ENCODE measurements at regions not wholly inside any gene's neighbourhood (a gene's known extent, or its start where the extent isn't known, plus 50 kb on each side); places are given as distances from the start of the nearest gene placed in this dataset.

DNA sequence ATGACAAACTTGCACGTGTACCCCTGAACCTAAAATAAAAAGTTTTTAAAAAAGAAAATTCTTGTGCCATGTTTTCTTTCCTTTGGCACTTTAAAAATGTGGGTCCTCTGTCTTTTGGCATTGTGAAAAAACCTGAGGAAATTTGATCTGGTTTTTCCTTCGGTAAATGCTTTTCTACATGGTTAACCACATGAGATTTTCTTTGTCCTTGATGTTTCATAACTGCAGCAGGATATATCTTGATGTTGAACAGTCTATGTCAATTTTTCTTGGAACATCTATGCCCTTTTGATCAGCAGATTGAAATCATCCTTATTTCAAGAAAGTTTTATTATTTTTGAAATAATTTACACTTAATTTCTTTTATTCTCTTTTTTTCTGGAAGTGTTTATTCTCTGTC lies 109.1 kb downstream of the TMEM17 start:
- no peak overlapping the region for H3K4me2 ChIP-seq (ENCODE audit: low read length)
- H3K9me3 ChIP-seq (ENCODE audit: low read length): no peaks in the 10 kb centered on the region
- no peak overlapping the region for H3K9ac ChIP-seq (ENCODE audit: low read length)
- no peaks in the 10 kb centered on the region for H3K79me2 ChIP-seq (replicated peaks; ENCODE audit: insufficient read depth, low read length)
- H3K27me3 ChIP-seq (ENCODE audit: insufficient read depth, low read depth, low read length): no peaks in the 10 kb centered on the region
- no peak overlapping the region for H3K4me3 ChIP-seq (ENCODE audit: low read length)
- H3K27ac ChIP-seq (ENCODE audit: low read length): no peak overlapping the region
- H3F3A ChIP-seq (ENCODE audit: insufficient read depth, low read length, poor library complexity, severe bottlenecking): no peaks in the 10 kb centered on the region
- no peaks in the 10 kb centered on the region for H3K36me3 ChIP-seq (ENCODE audit: insufficient read depth, low read length)
- no peaks in the 10 kb centered on the region for H4K20me1 ChIP-seq (ENCODE audit: insufficient read depth)
- no peak overlapping the region for H2AFZ ChIP-seq (ENCODE audit: low read depth, low read length)
- no peaks in the 10 kb centered on the region for H3K9me2 ChIP-seq (ENCODE audit: insufficient read depth, low read length)
- no peak for TF ChIP-seq EZH2 (IDR thresholded peaks at IDR 0.05; ENCODE audit: borderline replicate concordance, insufficient read depth, low read length, poor library complexity, severe bottlenecking)

DNA sequence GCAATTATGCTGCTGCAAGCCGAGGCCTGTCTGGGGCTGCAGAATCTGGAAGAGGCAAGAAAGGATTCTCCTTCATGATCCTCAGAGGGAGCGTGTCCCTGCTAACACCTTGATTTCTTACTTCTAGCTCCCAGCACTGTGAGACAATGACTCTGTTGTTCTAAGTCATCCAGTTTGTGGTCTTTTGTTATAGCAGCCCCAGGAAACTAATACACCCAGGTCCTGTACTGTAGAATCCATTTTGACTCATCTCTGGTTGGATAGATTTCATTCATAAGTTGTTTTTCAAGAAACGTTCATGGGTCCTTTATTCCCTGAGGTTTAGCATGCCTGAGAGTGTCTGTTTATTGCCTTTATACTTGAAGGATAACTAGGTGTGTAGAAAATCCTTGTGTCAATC lies 112.7 kb downstream of the TMEM17 start:
- Histone ChIP-seq H3K4me3 (ENCODE audit: low read length) (no peak overlapping the region), H3K27me3 (ENCODE audit: insufficient read depth, low read depth, low read length) (no peaks in the 10 kb centered on the region), H3F3A (ENCODE audit: insufficient read depth, low read length, poor library complexity, severe bottlenecking) (no peaks in the 10 kb centered on the region), H2AFZ (ENCODE audit: low read depth, low read length) (no peak overlapping the region), H4K20me1 (ENCODE audit: insufficient read depth) (no peaks in the 10 kb centered on the region), H3K36me3 (ENCODE audit: insufficient read depth, low read length) (no peaks in the 10 kb centered on the region), H3K9me3 (ENCODE audit: low read length) (no peaks in the 10 kb centered on the region), H3K79me2 (replicated peaks; ENCODE audit: insufficient read depth, low read length) (no peaks in the 10 kb centered on the region), H3K9me2 (ENCODE audit: insufficient read depth, low read length) (no peaks in the 10 kb centered on the region), H3K4me2 (ENCODE audit: low read length) (no peak overlapping the region), H3K9ac (ENCODE audit: low read length) (no peak overlapping the region), H3K27ac (ENCODE audit: low read length) (no peak overlapping the region)
- TF ChIP-seq MXI1 (conservative IDR thresholded peaks at IDR 0.05; ENCODE audit: poor library complexity, severe bottlenecking): no peak
- TF ChIP-seq REST (IDR thresholded peaks at IDR 0.05; ENCODE audit: borderline replicate concordance): no peak
- no peak for TF ChIP-seq SMC3 (conservative IDR thresholded peaks at IDR 0.05; ENCODE audit: poor library complexity)
- no peak for TF ChIP-seq POLR2AphosphoS5 (IDR thresholded peaks at IDR 0.05)
- no peak for TF ChIP-seq CTCF (IDR thresholded peaks at IDR 0.05; ENCODE audit: poor library complexity, severe bottlenecking)
- no peak for TF ChIP-seq TAF1 (IDR thresholded peaks at IDR 0.05; ENCODE audit: low read depth)

DNA sequence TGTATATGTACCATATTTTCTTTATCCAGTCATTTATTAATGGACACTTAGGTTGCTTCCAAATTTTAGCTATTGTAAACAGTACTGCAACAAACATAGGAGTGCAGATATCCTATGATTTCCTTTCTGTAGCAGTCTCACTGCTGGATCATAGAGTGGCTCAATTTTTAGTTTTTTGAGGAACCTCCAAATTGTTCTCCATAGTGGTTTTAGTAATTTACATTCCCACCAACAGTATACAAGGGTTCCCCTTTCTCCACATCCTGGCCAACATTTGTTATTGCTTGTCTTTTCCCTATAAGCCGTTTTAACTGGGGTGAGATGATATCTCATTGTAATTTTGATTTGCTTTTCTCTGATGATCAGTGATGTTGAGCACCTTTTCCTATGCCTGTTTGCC lies 114.3 kb downstream of the TMEM17 start:
- no peaks in the 10 kb centered on the region for H4K20me1 ChIP-seq (ENCODE audit: insufficient read depth)
- H3F3A ChIP-seq (ENCODE audit: insufficient read depth, low read length, poor library complexity, severe bottlenecking): no peaks in the 10 kb centered on the region
- H3K9me2 ChIP-seq (ENCODE audit: insufficient read depth, low read length): no peaks in the 10 kb centered on the region
- H3K27me3 ChIP-seq (ENCODE audit: insufficient read depth, low read depth, low read length): no peaks in the 10 kb centered on the region
- H3K9ac ChIP-seq (ENCODE audit: low read length): no peak overlapping the region
- H2AFZ ChIP-seq (ENCODE audit: low read depth, low read length): no peak overlapping the region
- H3K36me3 ChIP-seq (ENCODE audit: insufficient read depth, low read length): no peaks in the 10 kb centered on the region
- H3K27ac ChIP-seq (ENCODE audit: low read length): no peak overlapping the region
- no peak overlapping the region for H3K4me3 ChIP-seq (ENCODE audit: low read length)
- no peaks in the 10 kb centered on the region for H3K9me3 ChIP-seq (ENCODE audit: low read length)
- H3K79me2 ChIP-seq (replicated peaks; ENCODE audit: insufficient read depth, low read length): no peaks in the 10 kb centered on the region
- H3K4me2 ChIP-seq (ENCODE audit: low read length): no peak overlapping the region
- TF ChIP-seq CTCF (IDR thresholded peaks at IDR 0.05; ENCODE audit: poor library complexity, severe bottlenecking) (no peak), SMC3 (conservative IDR thresholded peaks at IDR 0.05; ENCODE audit: poor library complexity) (no peak), RAD21 (conservative IDR thresholded peaks at IDR 0.05) (no peak), TAF1 (IDR thresholded peaks at IDR 0.05; ENCODE audit: low read depth) (no peak), REST (IDR thresholded peaks at IDR 0.05; ENCODE audit: borderline replicate concordance) (no peak), POLR2AphosphoS5 (IDR thresholded peaks at IDR 0.05) (no peak), EZH2 (IDR thresholded peaks at IDR 0.05; ENCODE audit: borderline replicate concordance, insufficient read depth, low read length, poor library complexity, severe bottlenecking) (no peak), EP300 (conservative IDR thresholded peaks at IDR 0.05; ENCODE audit: poor library complexity, severe bottlenecking) (no peak), MXI1 (conservative IDR thresholded peaks at IDR 0.05; ENCODE audit: poor library complexity, severe bottlenecking) (no peak)
